ENCODE measurements at regions not wholly inside any gene's neighbourhood (a gene's known extent, or its start where the extent isn't known, plus 50 kb on each side); places are given as distances from the start of the nearest gene placed in this dataset.

GRCh38 chr3:72152551-72153476 lies 367.9 kb upstream of the PROK2 start:
- in situ Hi-C loops (cut with HindIII; ENCODE audit: low sequenced_read_pairs) = no loop called here
- DNase-seq (ENCODE audit: low read depth) = peak; percentile 80
- TF ChIP-seq CTCF (IDR thresholded peaks at IDR 0.05; ENCODE audit: low read depth, low read length, missing control alignments) = no peak
- peak overlapping the region; percentile 6 for H3K4me3 ChIP-seq (ENCODE audit: low read depth, low read length)

- in situ Hi-C loops (cut with HindIII; ENCODE audit: low sequenced_read_pairs) = no loop called here
- DNase-seq (ENCODE audit: low read depth) = no peak
- no peak for TF ChIP-seq CTCF (IDR thresholded peaks at IDR 0.05; ENCODE audit: low read depth, low read length, missing control alignments)
- H3K4me3 ChIP-seq (ENCODE audit: low read depth, low read length) = no peak overlapping the region
These were observed 366.7 kb upstream of the PROK2 start for GRCh38 chr3:72151465-72152238.

- no peak for DNase-seq (ENCODE audit: low read depth)
- in situ Hi-C loops (cut with HindIII; ENCODE audit: low sequenced_read_pairs) = no loop called here
- no peak overlapping the region for H3K4me3 ChIP-seq (ENCODE audit: low read depth, low read length)
- no peak for TF ChIP-seq CTCF (IDR thresholded peaks at IDR 0.05; ENCODE audit: low read depth, low read length, missing control alignments)
These were observed 365.9 kb upstream of the PROK2 start for GRCh38 chr3:72150634-72151412.

GRCh38 chr3:72149645-72150300 lies 364.8 kb upstream of the PROK2 start:
- in situ Hi-C loops (cut with HindIII; ENCODE audit: low sequenced_read_pairs) = no loop called here
- TF ChIP-seq CTCF (IDR thresholded peaks at IDR 0.05; ENCODE audit: low read depth, low read length, missing control alignments) = no peak
- H3K4me3 ChIP-seq (ENCODE audit: low read depth, low read length) = no peak overlapping the region
- DNase-seq (ENCODE audit: low read depth) = no peak

GRCh38 chr3:72147600-72147999 lies 362.7 kb upstream of the PROK2 start:
- TF ChIP-seq CTCF (IDR thresholded peaks at IDR 0.05; ENCODE audit: low read depth, low read length, missing control alignments) = no peak
- in situ Hi-C loops (cut with HindIII; ENCODE audit: low sequenced_read_pairs) = no loop called here
- no peak overlapping the region for H3K4me3 ChIP-seq (ENCODE audit: low read depth, low read length)
- no peak for DNase-seq (ENCODE audit: low read depth)
